IMR-90 (cell line): ENCODE measurements at regions not wholly inside any gene's neighbourhood (a gene's known extent, or its start where the extent isn't known, plus 50 kb on each side); places are given as distances from the start of the nearest gene placed in this dataset.

Experiments
- ATAC-seq: fragments of 200-7000 bp; cut with Tn5 transposase; 2 replicates; pipeline ENCODE4 v1.9.1; 2020; ENCODE audit warnings: low read depth, mild to moderate bottlenecking, moderate library complexity
- BruUV-seq: library from RNA; stranded (reverse); fragments of 400-500 nt; replicated peaks from 2 replicates; lab custom pipeline; 2021; lab: Mats Ljungman, UMichigan
- CTCF ChIA-PET: fragments of 300-600 bp; formaldehyde crosslinking; extraction: SDS; loops from one replicate; lab custom pipeline; 2021; ENCODE audit warnings: antibody characterized with exemption; lab: Yijun Ruan, JAX
- POLR2A ChIA-PET: fragments of 300-600 bp; sonication (Branson Sonifier 250); formaldehyde crosslinking; loops from one replicate; lab custom pipeline; 2022; ENCODE audit warnings: antibody characterized with exemption; ENCODE audit not compliant: unreplicated experiment; lab: Charles Lee
- DNase-seq: peaks from one replicate; pipeline ENCODE4 v3.0.0; 2013
- H2AFZ ChIP-seq: replicated peaks from 2 replicates; pipeline ENCODE3; 2013; ENCODE audit warnings: low read length, mild to moderate bottlenecking; ENCODE audit not compliant: poor library complexity
- H2AK5ac ChIP-seq: 2 replicates; pipeline ENCODE4 v1.6.1; 2013; ENCODE audit warnings: low read depth, low read length, inconsistent platforms
- H2AK9ac ChIP-seq: replicated peaks from 2 replicates; pipeline ENCODE3; 2013; ENCODE audit warnings: mild to moderate bottlenecking, low read depth, low read length, moderate library complexity; ENCODE audit not compliant: poor library complexity
- H2BK120ac ChIP-seq: 2 replicates; pipeline ENCODE4 v1.6.1; 2013; ENCODE audit warnings: low read depth, low read length, inconsistent platforms
- H2BK15ac ChIP-seq: 3 replicates; pipeline ENCODE4 v1.6.1; 2013; ENCODE audit warnings: low read depth, low read length, inconsistent platforms
- H2BK20ac ChIP-seq: 2 replicates; pipeline ENCODE4 v1.6.1; 2013; ENCODE audit warnings: low read depth, mild to moderate bottlenecking, inconsistent platforms, low read length, moderate library complexity
- H2BK5ac ChIP-seq: 2 replicates; pipeline ENCODE4 v1.6.1; 2013; ENCODE audit warnings: mild to moderate bottlenecking, low read depth, low read length, inconsistent platforms; ENCODE audit not compliant: poor library complexity, severe bottlenecking
- H3K14ac ChIP-seq: replicated peaks from 2 replicates; pipeline ENCODE4 v1.6.1; 2013; ENCODE audit warnings: low read depth, low read length, inconsistent platforms
- H3K18ac ChIP-seq: 2 replicates; pipeline ENCODE4 v1.6.1; 2013; ENCODE audit warnings: low read depth, low read length, control low read depth
- H3K23ac ChIP-seq: 2 replicates; pipeline ENCODE4 v1.6.1; 2013; ENCODE audit warnings: low read depth, low read length, inconsistent platforms
- H3K27ac ChIP-seq: 2 replicates; pipeline ENCODE4 v1.5.1; 2013; ENCODE audit warnings: mild to moderate bottlenecking, control low read depth, low read length; ENCODE audit not compliant: insufficient read depth
- H3K27me3 ChIP-seq: 2 replicates; pipeline ENCODE4 v1.6.1; 2013; ENCODE audit warnings: low read length; ENCODE audit not compliant: control insufficient read depth, insufficient read depth
- H3K36me3 ChIP-seq: 2 replicates; pipeline ENCODE4 v1.6.1; 2013; ENCODE audit warnings: low read length, mixed read lengths; ENCODE audit not compliant: control insufficient read depth, insufficient read depth
- H3K4ac ChIP-seq: 2 replicates; pipeline ENCODE4 v1.6.1; 2013; ENCODE audit warnings: low read depth, low read length, inconsistent platforms
- H3K4me1 ChIP-seq: 2 replicates; pipeline ENCODE4 v1.6.1; 2013; ENCODE audit warnings: low read length, mixed read lengths; ENCODE audit not compliant: control insufficient read depth, insufficient read depth
- H3K4me2 ChIP-seq: 2 replicates; pipeline ENCODE4 v1.6.1; 2013; ENCODE audit warnings: low read depth, mild to moderate bottlenecking, control low read depth, low read length, moderate library complexity
- H3K4me3 ChIP-seq: 2 replicates; pipeline ENCODE4 v1.5.1; 2013; ENCODE audit warnings: low read depth, mild to moderate bottlenecking, control low read depth, low read length, moderate library complexity; ENCODE audit not compliant: insufficient read depth
- H3K56ac ChIP-seq: 2 replicates; pipeline ENCODE4 v1.6.1; 2013; ENCODE audit warnings: low read length, inconsistent platforms; ENCODE audit not compliant: insufficient read depth; ENCODE audit errors: extremely low read depth
- H3K79me1 ChIP-seq, 2 experiments: 2 replicates each; pipeline ENCODE4 v1.6.1; 2013; ENCODE audit warnings: low read length in 2 of 2, inconsistent platforms in 1 of 2, low read depth in 1 of 2
- H3K9ac ChIP-seq: 2 replicates; pipeline ENCODE4 v1.6.1; 2013; ENCODE audit warnings: low read depth, low read length, control low read depth
- H3K9me1 ChIP-seq: 2 replicates; pipeline ENCODE4 v1.6.1; 2013; ENCODE audit warnings: low read length, inconsistent platforms; ENCODE audit not compliant: insufficient read depth
- H3K9me3 ChIP-seq: 2 replicates; pipeline ENCODE4 v1.6.1; 2013; ENCODE audit warnings: low read length; ENCODE audit not compliant: control insufficient read depth, insufficient read depth
- H4K20me1 ChIP-seq: 2 replicates; pipeline ENCODE4 v1.6.1; 2013; ENCODE audit warnings: low read length, inconsistent platforms; ENCODE audit not compliant: insufficient read depth
- H4K5ac ChIP-seq: 2 replicates; pipeline ENCODE4 v1.6.1; 2013; ENCODE audit warnings: mild to moderate bottlenecking, low read depth, low read length, control low read depth
- H4K8ac ChIP-seq, 2 experiments: 2 replicates each; pipeline ENCODE4 v1.6.1; 2013; ENCODE audit warnings: low read depth in 2 of 2, low read length in 2 of 2, control low read depth in 1 of 2, inconsistent platforms in 1 of 2
- H4K91ac ChIP-seq: 2 replicates; pipeline ENCODE4 v1.6.1; 2013; ENCODE audit warnings: low read depth, low read length, inconsistent platforms; ENCODE audit not compliant: insufficient read depth
- BHLHE40 ChIP-seq: fragments of 150-350 bp; IDR thresholded peaks from 2 replicates; pipeline ENCODE4 v1.6.1; 2016; ENCODE audit warnings: mild to moderate bottlenecking, low read depth, low read length
- MAZ ChIP-seq: IDR thresholded peaks from 2 replicates; pipeline ENCODE4 v1.6.1; 2012; ENCODE audit warnings: low read depth, mild to moderate bottlenecking, low read length, improper control_type of control experiment, moderate library complexity, borderline replicate concordance
- RAD21 ChIP-seq: IDR thresholded peaks from 2 replicates; pipeline ENCODE4 v1.6.1; 2012; ENCODE audit warnings: low read length, improper control_type of control experiment
- WGBS, 2 experiments: methylation state at CpG; one replicate each; pipeline versions ENCODE4 v1.1.5 to v1.1.7; 2013; ENCODE audit warnings: missing lambda C conversion rate in 2 of 2; ENCODE audit not compliant: insufficient read length in 1 of 2; ENCODE audit errors: extremely low coverage in 2 of 2; 5-methylcytosine and 5-hydroxymethylcytosine counted together
- dilution Hi-C: fragments of 300-500 bp; cut with HindIII; formaldehyde crosslinking; loops from one replicate; pipeline ENCODE4 v1.14.3; 2018; ENCODE audit warnings: low sequenced_read_pairs; ENCODE audit not compliant: unreplicated experiment
- in situ Hi-C: fragments of 300-500 bp; cut with MboI; formaldehyde crosslinking; loops from 3 replicates; pipeline ENCODE4 v1.14.3; 2019; ENCODE audit warnings: low sequenced_read_pairs, inconsistent platforms, mixed read lengths
- intact Hi-C: fragments of 100-400 bp; cut with micrococcal nuclease; formaldehyde crosslinking; loops from 2 replicates; pipeline ENCODE4 v1.10.0; 2022
- TF ChIP-seq, protein P1 (sequence below): fragments of 150-350 bp; IDR thresholded peaks from 2 replicates; pipeline ENCODE4 v1.6.1; 2016; ENCODE audit warnings: low read depth, mild to moderate bottlenecking, low read length, moderate library complexity, borderline replicate concordance
- TF ChIP-seq, protein P2 (sequence below): fragments of 150-350 bp; IDR thresholded peaks from 2 replicates; pipeline ENCODE4 v1.6.1; 2017; ENCODE audit warnings: mild to moderate bottlenecking, antibody characterized with exemption, low read length, low read depth

DNA sequence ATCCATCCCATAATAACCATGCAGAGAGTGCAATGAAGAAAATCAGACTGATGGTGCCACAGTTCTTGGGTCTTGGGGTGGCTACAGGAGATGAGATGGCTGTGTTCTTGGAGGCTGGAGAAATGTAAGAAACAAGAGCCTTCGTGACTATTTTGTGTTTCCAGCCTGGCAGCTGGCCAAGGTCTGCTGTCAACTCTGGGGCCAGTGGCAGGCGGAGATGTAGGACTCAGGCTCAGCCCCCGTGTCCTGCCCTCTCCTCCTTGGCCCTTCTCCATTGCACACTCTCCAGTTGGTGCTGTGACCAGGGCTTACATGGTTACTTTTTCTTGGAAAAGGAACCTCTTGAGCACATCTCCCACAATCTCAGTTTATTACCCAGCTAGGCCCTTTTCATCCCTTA, 235.4 kb downstream of the DMRT2 start:
- H3K56ac ChIP-seq, result no peak overlapping the region
- no peak overlapping the region for H3K23ac ChIP-seq
- H3K27ac ChIP-seq, result no peak overlapping the region
- no peak overlapping the region for H4K8ac ChIP-seq
- H3K79me1 ChIP-seq, result no peaks in the 10 kb centered on the region
- no TSS peak for BruUV-seq
- no peak overlapping the region for H2BK15ac ChIP-seq
- no peak overlapping the region for H2BK120ac ChIP-seq
- H3K27me3 ChIP-seq, result no peaks in the 10 kb centered on the region
- TF ChIP-seq MAZ (no peak), BHLHE40 (no peak), RAD21 (no peak)
- TF ChIP-seq, protein P1, sequence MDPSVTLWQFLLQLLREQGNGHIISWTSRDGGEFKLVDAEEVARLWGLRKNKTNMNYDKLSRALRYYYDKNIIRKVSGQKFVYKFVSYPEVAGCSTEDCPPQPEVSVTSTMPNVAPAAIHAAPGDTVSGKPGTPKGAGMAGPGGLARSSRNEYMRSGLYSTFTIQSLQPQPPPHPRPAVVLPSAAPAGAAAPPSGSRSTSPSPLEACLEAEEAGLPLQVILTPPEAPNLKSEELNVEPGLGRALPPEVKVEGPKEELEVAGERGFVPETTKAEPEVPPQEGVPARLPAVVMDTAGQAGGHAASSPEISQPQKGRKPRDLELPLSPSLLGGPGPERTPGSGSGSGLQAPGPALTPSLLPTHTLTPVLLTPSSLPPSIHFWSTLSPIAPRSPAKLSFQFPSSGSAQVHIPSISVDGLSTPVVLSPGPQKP, result no peak
- TF ChIP-seq, protein P2, sequence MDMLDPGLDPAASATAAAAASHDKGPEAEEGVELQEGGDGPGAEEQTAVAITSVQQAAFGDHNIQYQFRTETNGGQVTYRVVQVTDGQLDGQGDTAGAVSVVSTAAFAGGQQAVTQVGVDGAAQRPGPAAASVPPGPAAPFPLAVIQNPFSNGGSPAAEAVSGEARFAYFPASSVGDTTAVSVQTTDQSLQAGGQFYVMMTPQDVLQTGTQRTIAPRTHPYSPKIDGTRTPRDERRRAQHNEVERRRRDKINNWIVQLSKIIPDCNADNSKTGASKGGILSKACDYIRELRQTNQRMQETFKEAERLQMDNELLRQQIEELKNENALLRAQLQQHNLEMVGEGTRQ, result no peak
- no peak overlapping the region for H3K4me3 ChIP-seq
- H3K4me2 ChIP-seq, result no peak overlapping the region
- in situ Hi-C loops (no loop called here), intact Hi-C loops (no loop called here), dilution Hi-C loops (no loop called here)
- no peak overlapping the region for H4K5ac ChIP-seq
- no peaks in the 10 kb centered on the region for H3K36me3 ChIP-seq
- ChIA-PET CTCF (no interaction called here), POLR2A (no interaction called here)
- H4K20me1 ChIP-seq, result no peaks in the 10 kb centered on the region
- H2AK5ac ChIP-seq, result no peak overlapping the region
- WGBS, 2 experiments, result 0% methylated on average over 1 of the region's 3 CpGs; no CpG with 5 or more reads in 1 of the 2 experiments
- H2AK9ac ChIP-seq, result no peak overlapping the region
- no peaks in the 10 kb centered on the region for H3K4me1 ChIP-seq
- no peak overlapping the region for H2AFZ ChIP-seq
- H3K18ac ChIP-seq, result no peak overlapping the region
- H2BK20ac ChIP-seq, result no peak overlapping the region
- no peak overlapping the region for H3K14ac ChIP-seq
- H3K4ac ChIP-seq, result no peak overlapping the region
- H4K91ac ChIP-seq, result no peak overlapping the region
- ATAC-seq (no peak), DNase-seq (no peak)
- no peak overlapping the region for H3K9ac ChIP-seq
- H3K9me3 ChIP-seq, result peaks cover 9% of the 10 kb centered on the region
- no peaks in the 10 kb centered on the region for H3K9me1 ChIP-seq
- H2BK5ac ChIP-seq, result no peak overlapping the region
